Islet precursor cell (in vitro differentiated cells): ENCODE measurements at regions not wholly inside any gene's neighbourhood (a gene's known extent, or its start where the extent isn't known, plus 50 kb on each side); places are given as distances from the start of the nearest gene placed in this dataset.

Experiments used
- DNase-seq: peaks from one replicate; pipeline ENCODE4 v3.0.0-alpha.2; 2018

GRCh38 chr3:127413318-127413673 is 125.5 kb upstream of the PRR20G start:
- no peak for DNase-seq

- peak; percentile 27 for DNase-seq
These were observed 124.9 kb upstream of the PRR20G start for GRCh38 chr3:127412578-127413317.

- peak; percentile 30 for DNase-seq
These were observed 124.0 kb upstream of the PRR20G start for GRCh38 chr3:127411875-127412274.

GRCh38 chr3:127411083-127411727 is 123.4 kb upstream of the PRR20G start:
- peak; percentile 49 for DNase-seq

- DNase-seq = peak; percentile 19
These were observed 122.8 kb upstream of the PRR20G start for GRCh38 chr3:127410678-127411077.

GRCh38 chr3:127410137-127410488 is 122.3 kb upstream of the PRR20G start:
- DNase-seq = peak; percentile 29

GRCh38 chr3:127409421-127410136 is 121.7 kb upstream of the PRR20G start:
- peak; percentile 33 for DNase-seq

- no peak for DNase-seq
These were observed 121.0 kb upstream of the PRR20G start for GRCh38 chr3:127408684-127409420.

- DNase-seq = peak; percentile 49
These were observed 120.3 kb upstream of the PRR20G start for GRCh38 chr3:127408022-127408683.

- peak; percentile 46 for DNase-seq
These were observed 119.4 kb upstream of the PRR20G start for GRCh38 chr3:127407026-127407939.

- DNase-seq = peak; percentile 82
These were observed 118.6 kb upstream of the PRR20G start for GRCh38 chr3:127406309-127407025.

GRCh38 chr3:127405791-127406190 is 117.9 kb upstream of the PRR20G start:
- DNase-seq = no peak

- DNase-seq = peak; percentile 79
These were observed 117.3 kb upstream of the PRR20G start for GRCh38 chr3:127405010-127405598.

GRCh38 chr3:127404221-127405009 is 116.6 kb upstream of the PRR20G start:
- no peak for DNase-seq

GRCh38 chr3:127403795-127404194 is 115.9 kb upstream of the PRR20G start:
- DNase-seq = no peak

GRCh38 chr3:127399154-127399553 is 111.3 kb upstream of the PRR20G start:
- no peak for DNase-seq

- peak; percentile 73 for DNase-seq
These were observed 108.6 kb upstream of the PRR20G start for GRCh38 chr3:127396473-127396872.

GRCh38 chr3:127395663-127396355 is 108.0 kb upstream of the PRR20G start:
- peak; percentile 87 for DNase-seq
